GM18951 (cell line): ENCODE measurements at regions not wholly inside any gene's neighbourhood (a gene's known extent, or its start where the extent isn't known, plus 50 kb on each side); places are given as distances from the start of the nearest gene placed in this dataset.

Source experiments
- POLR2A ChIP-seq: IDR thresholded peaks from 4 replicates; pipeline ENCODE4 v1.6.1; 2011; ENCODE audit warnings: mild to moderate bottlenecking; ENCODE audit not compliant: insufficient read length, insufficient read depth; ENCODE audit errors: extremely low read depth
- in situ Hi-C: fragments of 300-500 bp; cut with MboI; formaldehyde crosslinking; loops from one replicate; pipeline ENCODE4 v1.12.0; 2022; ENCODE audit warnings: low sequenced_read_pairs, mixed read lengths, inconsistent platforms; ENCODE audit not compliant: unreplicated experiment

- TF ChIP-seq POLR2A = no peak
- in situ Hi-C loops = no loop called here
Observed at GRCh38 chr3:43183456-43183855, 77.6 kb upstream of the POMGNT2 start.

DNA sequence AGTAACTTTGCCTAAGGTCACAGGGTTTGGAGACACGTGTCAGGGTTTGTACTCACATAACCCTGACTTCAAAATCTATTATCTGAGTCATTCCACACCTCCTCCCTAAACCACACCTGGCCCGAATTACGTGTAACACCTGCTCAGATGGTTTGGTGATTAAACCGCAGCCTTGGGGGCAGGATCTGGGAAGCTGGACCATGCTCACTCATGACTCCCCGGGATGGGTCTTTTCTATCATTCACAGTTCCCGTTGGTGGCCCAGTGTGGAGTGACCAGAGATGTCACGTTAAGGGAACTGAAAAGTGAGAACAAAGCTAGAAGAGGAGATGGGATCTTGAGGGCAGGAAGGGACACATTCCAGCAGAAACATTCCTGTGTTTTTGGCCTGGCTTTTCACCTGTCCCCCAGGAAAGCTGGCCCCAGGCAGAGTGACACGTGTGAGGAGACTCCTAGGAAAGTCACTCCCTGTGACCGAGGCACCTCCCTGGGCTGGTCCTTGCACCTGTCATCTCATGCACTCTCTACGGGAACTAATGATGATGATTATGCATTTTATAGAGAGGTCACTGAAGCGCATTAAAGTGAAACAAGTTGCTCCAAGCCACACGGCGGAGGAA is 75.4 kb upstream of the POMGNT2 start:
- in situ Hi-C loops = no loop called here
- no peak for TF ChIP-seq POLR2A

DNA sequence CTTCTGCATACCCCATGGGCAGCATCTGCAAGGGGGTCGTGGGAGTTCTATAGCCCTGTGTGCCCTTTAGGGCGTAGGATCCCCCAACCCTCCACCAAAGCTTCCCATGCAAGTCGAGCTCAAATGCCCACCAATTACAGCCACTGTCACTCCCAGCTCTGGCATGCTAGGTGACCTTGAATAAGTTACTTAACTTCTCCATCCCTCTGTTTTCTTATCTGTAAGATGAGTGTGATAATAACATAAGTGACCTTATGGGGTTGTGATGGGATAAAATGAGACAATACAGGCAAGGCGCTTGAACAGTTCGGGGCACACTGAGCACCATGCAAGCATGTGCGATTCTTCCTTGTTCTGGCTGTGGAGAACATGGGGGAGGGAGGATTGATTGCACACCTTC is 74.8 kb upstream of the POMGNT2 start:
- TF ChIP-seq POLR2A = no peak
- in situ Hi-C loops = no loop called here

- TF ChIP-seq POLR2A = no peak
- in situ Hi-C loops = no loop called here
Observed at GRCh38 chr3:43180027-43180426, 74.1 kb upstream of the POMGNT2 start.

DNA sequence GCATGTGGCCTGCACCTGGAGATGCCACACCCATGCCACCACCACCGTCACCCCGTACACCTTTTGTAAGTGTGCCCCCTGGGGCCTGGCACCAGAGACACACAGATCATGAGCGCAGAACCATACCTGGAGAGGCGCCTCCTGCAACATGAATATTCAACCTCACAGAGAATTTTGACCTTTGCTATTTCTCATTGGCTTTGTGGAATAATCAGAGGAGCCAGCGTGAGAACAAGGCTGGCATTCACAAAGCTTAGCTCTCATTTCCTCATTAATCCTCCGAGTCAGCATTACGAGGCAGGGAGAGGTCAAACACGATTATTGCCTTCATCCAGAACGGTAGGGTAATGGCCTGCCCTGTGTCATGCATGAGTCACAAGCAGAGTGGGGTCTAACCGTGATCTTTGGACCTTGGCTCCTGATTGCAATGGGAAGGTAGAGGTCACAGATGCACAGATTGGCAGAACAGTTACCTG is 73.0 kb upstream of the POMGNT2 start:
- TF ChIP-seq POLR2A = no peak
- in situ Hi-C loops = no loop called here

DNA sequence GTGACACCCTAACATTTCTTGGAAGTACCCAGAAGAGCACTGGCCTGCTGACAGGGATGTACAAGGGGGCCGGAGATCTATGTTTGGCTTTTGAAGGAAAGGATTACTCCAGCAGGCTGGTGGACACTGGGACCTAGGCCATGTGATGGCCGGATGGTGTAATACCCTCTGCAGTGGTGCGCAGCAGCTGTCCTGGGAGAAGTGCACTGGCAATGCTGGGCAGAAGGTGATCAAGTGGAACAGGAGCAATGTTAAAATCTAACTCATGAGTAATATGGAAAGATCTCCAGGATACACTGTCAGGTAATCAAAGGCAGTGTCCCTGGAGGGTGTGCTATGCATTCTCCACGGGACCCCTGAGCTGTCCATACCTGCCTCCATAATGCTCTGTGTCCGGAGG is 71.2 kb upstream of the POMGNT2 start:
- TF ChIP-seq POLR2A = no peak
- in situ Hi-C loops = no loop called here

GRCh38 chr3:43176666-43177065 is 70.8 kb upstream of the POMGNT2 start:
- in situ Hi-C loops = no loop called here
- TF ChIP-seq POLR2A = no peak

DNA sequence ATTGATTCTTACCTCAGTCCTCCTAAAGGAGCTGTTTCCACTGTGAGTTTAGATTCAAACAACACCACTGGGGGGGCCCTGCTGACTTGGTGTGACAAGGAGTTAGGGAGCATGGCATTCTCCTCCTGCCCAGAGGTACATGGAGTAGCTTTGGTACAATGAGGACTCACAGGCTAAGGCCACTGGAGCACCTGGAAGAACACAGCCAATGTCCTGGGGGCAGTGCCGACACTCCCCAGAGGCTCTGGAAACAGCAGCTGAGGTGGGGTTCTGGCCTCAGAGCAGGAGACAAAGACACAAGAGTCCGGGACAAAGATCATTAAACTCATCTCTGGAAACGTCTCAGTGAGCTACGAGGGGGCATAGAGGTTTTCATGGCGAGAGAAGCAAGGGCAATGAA is 69.7 kb upstream of the POMGNT2 start:
- in situ Hi-C loops = no loop called here
- TF ChIP-seq POLR2A = no peak

DNA sequence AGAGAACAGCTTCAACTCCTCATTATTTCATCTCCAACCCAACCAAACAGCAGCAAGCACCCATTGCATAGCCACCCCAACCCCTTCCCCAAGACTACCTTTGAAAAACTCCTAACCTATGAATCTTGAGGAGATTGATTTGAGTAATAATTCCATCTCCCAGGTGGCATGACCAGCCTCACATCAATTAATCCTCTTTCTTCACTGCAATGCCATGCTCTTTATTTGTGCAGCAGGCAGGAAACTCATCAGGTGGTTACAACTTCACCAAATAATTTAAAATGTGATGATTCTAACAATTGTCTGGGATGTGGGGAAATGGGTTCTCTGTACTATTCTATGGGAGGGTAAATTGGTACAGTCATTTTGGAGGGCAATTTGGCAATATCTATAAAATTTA is 68.1 kb upstream of the POMGNT2 start:
- no peak for TF ChIP-seq POLR2A
- in situ Hi-C loops = no loop called here

- in situ Hi-C loops = no loop called here
Observed at GRCh38 chr3:43171748-43172147, 65.9 kb upstream of the POMGNT2 start.

GRCh38 chr3:43170553-43170952 is 64.7 kb upstream of the POMGNT2 start:
- TF ChIP-seq POLR2A = no peak
- in situ Hi-C loops = no loop called here

More at GRCh38 chr3:43171748-43172147, 65.9 kb upstream of the POMGNT2 start:
- TF ChIP-seq POLR2A = no peak

- TF ChIP-seq POLR2A = no peak
- in situ Hi-C loops = loop anchor here (10.0 kb wide), 1 partner anchor 205 kb away; no protein-coding TSS in a partner anchor
Observed at GRCh38 chr3:43169987-43170386, 64.1 kb upstream of the POMGNT2 start.

GRCh38 chr3:43166406-43166805 is 60.5 kb upstream of the POMGNT2 start:
- TF ChIP-seq POLR2A = no peak
- in situ Hi-C loops = loop anchor here (10.0 kb wide), 1 partner anchor 208 kb away; no protein-coding TSS in a partner anchor

DNA sequence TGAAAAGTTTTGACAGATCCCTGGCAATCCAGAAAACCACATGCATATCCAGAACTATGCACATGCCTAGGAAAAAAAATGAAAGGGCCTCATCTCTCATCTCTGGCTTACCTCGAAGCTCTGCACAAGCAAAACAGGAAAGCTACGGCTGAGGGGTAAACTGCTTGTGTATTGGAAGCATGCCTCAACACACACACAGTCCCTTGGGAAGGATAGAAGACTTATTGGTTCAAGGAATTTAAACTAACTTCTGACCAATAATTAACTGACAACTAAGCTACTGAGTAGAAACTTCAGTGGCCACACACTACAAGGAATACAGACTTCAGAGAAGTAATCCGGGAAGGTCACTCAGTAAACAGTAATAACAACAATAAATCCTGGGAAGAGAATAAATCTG is 59.9 kb upstream of the POMGNT2 start:
- in situ Hi-C loops = loop anchor here (10.0 kb wide), 1 partner anchor 209 kb away; no protein-coding TSS in a partner anchor

More for the DNA sequence above, 59.9 kb upstream of the POMGNT2 start:
- TF ChIP-seq POLR2A = no peak
